Prostate gland (tissue), 2 donors: ENCODE measurements at regions not wholly inside any gene's neighbourhood (a gene's known extent, or its start where the extent isn't known, plus 50 kb on each side); places are given as distances from the start of the nearest gene placed in this dataset.

ENCODE experiments used
- DNase-seq: peaks from one replicate; pipeline ENCODE4 v3.0.0-alpha.2; 2019; ENCODE audit warnings: low spot score
- H3K27ac ChIP-seq, 2 donors: fragments of 200-600 bp; sonication (generic); 2 replicates each; pipeline ENCODE4 v1.5.1; 2017 to 2019
- H3K27me3 ChIP-seq: fragments of 200-600 bp; sonication (generic); replicated peaks from 2 replicates; pipeline ENCODE4 v1.5.1; 2019; ENCODE audit not compliant: insufficient read depth
- H3K36me3 ChIP-seq, 2 donors: fragments of 200-600 bp; sonication (generic); 1 replicate in 1 of 2; 2 replicates in 1 of 2; pipeline versions ENCODE4 v1.5.1 to v1.8.1; 2017 to 2019
- H3K4me1 ChIP-seq: fragments of 200-600 bp; sonication (generic); replicated peaks from 2 replicates; pipeline ENCODE4 v1.5.1; 2019
- H3K4me3 ChIP-seq, 2 donors: fragments of 200-600 bp; sonication (generic); 2 replicates each; pipeline ENCODE4 v1.5.1; 2017 to 2019
- H3K9me3 ChIP-seq: fragments of 200-600 bp; sonication (generic); 2 replicates; pipeline ENCODE4 v1.5.1; 2017
- POLR2A ChIP-seq: fragments of 450-650 bp; IDR thresholded peaks from one replicate; pipeline ENCODE4 v1.6.1; 2016; ENCODE audit warnings: antibody characterized with exemption, mild to moderate bottlenecking
- POLR2AphosphoS5 ChIP-seq: sonication (generic); formaldehyde crosslinking; IDR thresholded peaks from one replicate; pipeline ENCODE4 v1.6.1; 2017; ENCODE audit warnings: antibody characterized with exemption
- WGBS: methylation state at CpG from one replicate; pipeline ENCODE4 v1.1.5; 2018; 5-methylcytosine and 5-hydroxymethylcytosine counted together
- intact Hi-C: fragments of 100-400 bp; cut with DNase I; formaldehyde crosslinking; loops from one replicate; pipeline ENCODE4 v1.14.2; 2022
- TF ChIP-seq, protein P1 (sequence below), 4 experiments: fragments of 200-600 bp in 2 of 4; fragments of 450-650 bp in 2 of 4; sonication (generic) in 2 of 4; IDR thresholded peaks; 1 replicate in 3 of 4; 2 replicates in 1 of 4; pipeline ENCODE4 v1.5.1; 2016 to 2019; ENCODE audit warnings: antibody characterized with exemption in 4 of 4, mild to moderate bottlenecking in 2 of 4, moderate library complexity in 2 of 4

DNA sequence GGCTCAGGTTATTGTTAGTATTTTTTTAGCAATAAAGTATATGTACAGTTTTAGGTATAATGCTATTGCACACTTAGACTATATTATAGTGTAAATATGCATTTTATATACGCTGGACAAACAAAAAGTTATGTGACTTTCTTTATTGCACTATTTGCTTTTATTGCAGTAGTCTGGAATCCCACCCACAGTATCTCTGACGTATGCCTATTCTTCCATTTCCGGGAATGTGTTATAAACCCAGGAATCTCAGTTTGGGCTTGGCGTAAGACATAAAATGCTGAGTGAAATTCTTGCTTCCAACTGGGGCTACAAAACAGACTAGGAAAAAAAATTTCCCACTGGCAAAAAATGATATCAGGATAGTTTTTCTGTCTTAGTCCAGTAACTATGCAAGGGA is 119.1 kb downstream of the HTR1A start:
- intact Hi-C loops, result no loop called here
- Histone ChIP-seq H3K27me3 (no peaks in the 10 kb centered on the region), H3K4me3 (no peak overlapping the region), H3K36me3 (no peaks in the 10 kb centered on the region), H3K27ac (no peak overlapping the region), H3K9me3 (no peaks in the 10 kb centered on the region), H3K4me1 (no peaks in the 10 kb centered on the region)
- no peak for DNase-seq
- 34% methylated on average over 4 of the region's 4 CpGs for WGBS
- TF ChIP-seq POLR2AphosphoS5, result no peak
- no peak for TF ChIP-seq POLR2A
- TF ChIP-seq, protein P1, sequence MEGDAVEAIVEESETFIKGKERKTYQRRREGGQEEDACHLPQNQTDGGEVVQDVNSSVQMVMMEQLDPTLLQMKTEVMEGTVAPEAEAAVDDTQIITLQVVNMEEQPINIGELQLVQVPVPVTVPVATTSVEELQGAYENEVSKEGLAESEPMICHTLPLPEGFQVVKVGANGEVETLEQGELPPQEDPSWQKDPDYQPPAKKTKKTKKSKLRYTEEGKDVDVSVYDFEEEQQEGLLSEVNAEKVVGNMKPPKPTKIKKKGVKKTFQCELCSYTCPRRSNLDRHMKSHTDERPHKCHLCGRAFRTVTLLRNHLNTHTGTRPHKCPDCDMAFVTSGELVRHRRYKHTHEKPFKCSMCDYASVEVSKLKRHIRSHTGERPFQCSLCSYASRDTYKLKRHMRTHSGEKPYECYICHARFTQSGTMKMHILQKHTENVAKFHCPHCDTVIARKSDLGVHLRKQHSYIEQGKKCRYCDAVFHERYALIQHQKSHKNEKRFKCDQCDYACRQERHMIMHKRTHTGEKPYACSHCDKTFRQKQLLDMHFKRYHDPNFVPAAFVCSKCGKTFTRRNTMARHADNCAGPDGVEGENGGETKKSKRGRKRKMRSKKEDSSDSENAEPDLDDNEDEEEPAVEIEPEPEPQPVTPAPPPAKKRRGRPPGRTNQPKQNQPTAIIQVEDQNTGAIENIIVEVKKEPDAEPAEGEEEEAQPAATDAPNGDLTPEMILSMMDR (IDR thresholded peaks at IDR 0.05), result no peak

DNA sequence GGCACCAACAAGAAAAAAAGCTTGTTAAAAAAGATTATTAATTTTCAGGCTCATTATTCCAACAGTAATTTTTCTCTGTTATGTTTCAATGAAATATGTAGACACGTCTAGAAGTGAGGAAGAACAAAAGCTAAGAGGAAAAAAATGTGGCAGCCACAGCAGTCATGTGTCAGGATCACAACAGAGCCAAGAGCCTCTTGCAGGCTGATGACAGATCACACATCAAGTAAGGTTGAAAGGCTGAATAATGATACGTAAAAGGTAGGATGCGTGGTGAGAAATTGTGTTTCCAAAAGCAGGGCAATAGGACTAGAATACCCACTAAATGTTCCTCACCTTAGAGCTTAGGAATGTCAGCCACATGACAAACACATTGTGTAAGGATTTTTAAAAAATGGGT is 124.8 kb downstream of the HTR1A start:
- intact Hi-C loops, result no loop called here
- DNase-seq, result no peak
- no peaks in the 10 kb centered on the region for H3K27me3 ChIP-seq
- no peak overlapping the region for H3K27ac ChIP-seq
- H3K9me3 ChIP-seq, result no peaks in the 10 kb centered on the region
- no peak overlapping the region for H3K4me3 ChIP-seq
- H3K4me1 ChIP-seq, result no peaks in the 10 kb centered on the region
- 64% methylated on average over 3 of the region's 3 CpGs for WGBS
- TF ChIP-seq POLR2AphosphoS5 (no peak), POLR2A (no peak)
- TF ChIP-seq, protein P1 (IDR thresholded peaks at IDR 0.05), result no peak
- H3K36me3 ChIP-seq, result no peaks in the 10 kb centered on the region

DNA sequence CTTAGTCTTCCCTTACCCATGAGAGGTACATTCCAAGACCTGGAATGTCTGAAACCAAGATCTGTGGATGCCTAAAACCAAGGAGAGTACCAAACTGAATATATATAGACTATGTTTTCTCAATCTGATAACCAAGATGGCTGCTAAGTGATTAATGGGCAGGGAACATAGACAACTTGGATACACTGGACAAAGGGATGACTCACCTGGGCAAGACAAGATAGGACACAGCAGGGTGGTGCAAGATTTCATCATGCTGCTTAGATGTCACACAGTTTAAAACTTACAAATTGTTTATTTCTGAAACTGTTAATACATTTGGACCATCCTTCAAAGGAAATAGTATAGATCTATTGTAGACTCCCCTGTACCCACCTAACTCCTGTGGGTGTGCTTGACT is 130.9 kb downstream of the HTR1A start:
- DNase-seq, result no peak
- no peaks in the 10 kb centered on the region for H3K27me3 ChIP-seq
- H3K36me3 ChIP-seq, result no peaks in the 10 kb centered on the region
- no peak for TF ChIP-seq POLR2A
- no peaks in the 10 kb centered on the region for H3K4me1 ChIP-seq
- intact Hi-C loops, result no loop called here
- no peak overlapping the region for H3K27ac ChIP-seq
- no peak overlapping the region for H3K4me3 ChIP-seq
- no peaks in the 10 kb centered on the region for H3K9me3 ChIP-seq

DNA sequence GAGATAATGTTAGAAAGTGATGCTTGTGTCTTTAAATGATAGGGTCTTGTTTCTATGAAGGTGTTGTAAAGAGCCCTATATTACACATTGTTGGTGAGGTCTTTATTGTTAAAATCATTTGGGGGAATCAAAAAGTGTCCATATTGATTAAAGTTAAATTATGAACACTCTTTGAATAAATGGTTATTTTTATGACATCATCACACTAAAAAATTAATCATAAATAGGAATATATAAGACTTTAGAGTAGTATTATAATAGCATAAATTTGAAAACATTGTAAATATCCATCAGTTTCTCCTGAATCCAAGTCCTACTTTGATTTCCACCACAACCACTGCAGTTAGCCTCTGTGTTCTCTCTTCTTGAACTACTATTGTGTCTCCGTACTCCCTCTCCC is 136.3 kb downstream of the HTR1A start:
- 97% methylated on average over 1 of the region's 1 CpG for WGBS
- Histone ChIP-seq H3K4me3 (no peak overlapping the region), H3K27ac (no peak overlapping the region), H3K27me3 (no peaks in the 10 kb centered on the region), H3K36me3 (no peaks in the 10 kb centered on the region), H3K9me3 (no peaks in the 10 kb centered on the region), H3K4me1 (no peaks in the 10 kb centered on the region)
- intact Hi-C loops, result no loop called here
- no peak for DNase-seq
- TF ChIP-seq POLR2A, result no peak
- no peak for TF ChIP-seq POLR2AphosphoS5
- TF ChIP-seq, protein P1 (IDR thresholded peaks at IDR 0.05), result no peak

DNA sequence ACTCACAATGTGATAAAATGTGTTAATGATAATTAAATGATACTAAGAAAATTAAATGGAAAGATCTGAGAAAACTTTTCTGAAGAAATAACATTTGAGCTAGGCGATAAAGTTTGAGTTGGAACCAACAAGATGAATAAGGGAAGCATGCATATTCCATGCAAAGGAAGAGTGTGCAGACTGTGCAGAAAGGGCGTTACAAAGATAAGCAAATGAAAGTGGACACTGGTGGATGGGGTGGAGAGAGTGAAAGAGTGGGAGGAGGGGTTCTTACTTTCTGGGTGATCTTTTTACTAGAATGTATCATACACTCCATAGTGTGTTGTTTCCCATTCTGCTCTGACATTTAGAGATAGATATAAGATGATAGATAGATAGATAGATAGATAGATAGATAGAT is 138.7 kb downstream of the HTR1A start:
- no peak for TF ChIP-seq POLR2AphosphoS5
- TF ChIP-seq, protein P1 (IDR thresholded peaks at IDR 0.05), result no peak
- TF ChIP-seq POLR2A, result no peak
- no peak for DNase-seq
- Histone ChIP-seq H3K4me1 (no peaks in the 10 kb centered on the region), H3K4me3 (no peak overlapping the region), H3K36me3 (no peaks in the 10 kb centered on the region), H3K27me3 (no peaks in the 10 kb centered on the region), H3K9me3 (no peaks in the 10 kb centered on the region), H3K27ac (no peak overlapping the region)
- intact Hi-C loops, result no loop called here
- 79% methylated on average over 2 of the region's 2 CpGs for WGBS

DNA sequence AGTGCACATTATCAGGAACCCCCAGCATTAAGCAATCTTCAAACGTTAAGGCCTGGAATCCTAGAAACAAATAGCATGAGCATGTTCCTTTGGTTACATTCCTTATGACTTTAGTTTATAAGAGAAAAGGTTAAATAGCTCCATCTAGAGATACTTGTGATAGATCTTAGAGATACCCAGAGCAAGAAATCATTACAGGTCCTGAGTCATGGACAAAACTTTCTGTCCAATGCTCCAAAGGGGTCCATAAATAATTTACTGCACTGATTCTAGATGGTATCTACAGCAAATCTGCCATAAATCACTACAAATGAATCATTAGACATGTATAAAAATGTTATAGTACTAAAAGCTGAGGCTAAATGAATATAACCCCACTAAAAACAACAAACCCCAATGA is 139.6 kb downstream of the HTR1A start:
- Histone ChIP-seq H3K4me1 (no peaks in the 10 kb centered on the region), H3K9me3 (no peaks in the 10 kb centered on the region), H3K27ac (no peak overlapping the region), H3K4me3 (no peak overlapping the region), H3K36me3 (no peaks in the 10 kb centered on the region), H3K27me3 (no peaks in the 10 kb centered on the region)
- no peak for TF ChIP-seq POLR2AphosphoS5
- TF ChIP-seq, protein P1 (IDR thresholded peaks at IDR 0.05), result no peak
- TF ChIP-seq POLR2A, result no peak
- intact Hi-C loops, result no loop called here
- no peak for DNase-seq
- 0% methylated on average over 1 of the region's 1 CpG for WGBS
